ENCODE measurements at regions not wholly inside any gene's neighbourhood (a gene's known extent, or its start where the extent isn't known, plus 50 kb on each side); places are given as distances from the start of the nearest gene placed in this dataset.

DNA sequence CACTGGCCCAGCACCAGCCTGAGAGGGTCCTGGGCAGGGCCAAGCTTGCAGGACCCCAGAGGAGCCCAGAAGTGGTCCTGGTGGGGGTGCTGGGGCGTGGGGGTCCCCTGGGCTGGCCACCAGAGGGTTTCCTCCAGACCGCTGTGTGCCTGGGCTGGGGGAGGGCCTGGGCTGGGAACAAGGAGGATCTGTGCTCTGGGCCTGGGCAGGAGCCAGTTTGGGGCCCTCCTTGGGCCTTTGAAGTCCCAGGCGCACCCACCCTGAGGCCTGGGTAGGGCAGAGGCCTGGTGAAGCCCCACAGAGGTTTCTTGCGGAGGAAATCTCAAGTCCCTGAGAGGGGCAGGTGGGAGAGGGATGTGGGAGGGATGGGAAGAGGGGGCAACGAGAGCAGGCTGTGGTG is 63.4 kb upstream of the GPC1 start:
- Histone ChIP-seq H2AFZ (ENCODE audit: low read depth) (no peak overlapping the region), H3K9ac (no peak overlapping the region), H3K4me1 (ENCODE audit: control insufficient read depth in 1 of 2, insufficient read depth in 2 of 2, low read depth in 1 of 2, low read length in 1 of 2) (peaks cover 13 to 14% of the 10 kb centered on the region in 2 experiments; a peak in 2 of 4 replicates), H3K4me3 (ENCODE audit: low read depth in 2 of 2, low read length in 1 of 2) (no peak overlapping the region), H4K20me1 (ENCODE audit: insufficient read depth) (no peaks in the 10 kb centered on the region), H3K9me3 (no peaks in the 10 kb centered on the region), H3K79me2 (ENCODE audit: insufficient read depth) (no peaks in the 10 kb centered on the region), H3K9me2 (no peaks in the 10 kb centered on the region), H3K36me3 (replicated peaks in 1 of 2; ENCODE audit: control insufficient read depth in 1 of 2, insufficient read depth in 2 of 2, low read length in 1 of 2) (no peaks in the 10 kb centered on the region), H3K4me2 (no peak overlapping the region), H3K27ac (ENCODE audit: low read depth in 2 of 2, low read length in 1 of 2) (no peak overlapping the region), H3F3A (replicated peaks; ENCODE audit: insufficient read depth) (no peaks in the 10 kb centered on the region), H3K27me3 (ENCODE audit: insufficient read depth) (no peaks in the 10 kb centered on the region)
- DNase-seq = no peak
- 80% methylated on average over 3 of the region's 5 CpGs for WGBS (ENCODE audit: low lambda C conversion rate)
- no peak for TF ChIP-seq SMC3 (IDR thresholded peaks at IDR 0.05; ENCODE audit: low read depth, low read length)
- TF ChIP-seq EZH2phosphoT487 (IDR thresholded peaks at IDR 0.05; ENCODE audit: borderline replicate concordance, low read depth) = no peak
- TF ChIP-seq MXI1 (IDR thresholded peaks at IDR 0.05; ENCODE audit: low read depth, low read length) = no peak
- TF ChIP-seq RFX5 (IDR thresholded peaks at IDR 0.05; ENCODE audit: low read length) = no peak
- no peak for TF ChIP-seq NRF1 (IDR thresholded peaks at IDR 0.05; ENCODE audit: low read depth, low read length)
- TF ChIP-seq, protein P1, sequence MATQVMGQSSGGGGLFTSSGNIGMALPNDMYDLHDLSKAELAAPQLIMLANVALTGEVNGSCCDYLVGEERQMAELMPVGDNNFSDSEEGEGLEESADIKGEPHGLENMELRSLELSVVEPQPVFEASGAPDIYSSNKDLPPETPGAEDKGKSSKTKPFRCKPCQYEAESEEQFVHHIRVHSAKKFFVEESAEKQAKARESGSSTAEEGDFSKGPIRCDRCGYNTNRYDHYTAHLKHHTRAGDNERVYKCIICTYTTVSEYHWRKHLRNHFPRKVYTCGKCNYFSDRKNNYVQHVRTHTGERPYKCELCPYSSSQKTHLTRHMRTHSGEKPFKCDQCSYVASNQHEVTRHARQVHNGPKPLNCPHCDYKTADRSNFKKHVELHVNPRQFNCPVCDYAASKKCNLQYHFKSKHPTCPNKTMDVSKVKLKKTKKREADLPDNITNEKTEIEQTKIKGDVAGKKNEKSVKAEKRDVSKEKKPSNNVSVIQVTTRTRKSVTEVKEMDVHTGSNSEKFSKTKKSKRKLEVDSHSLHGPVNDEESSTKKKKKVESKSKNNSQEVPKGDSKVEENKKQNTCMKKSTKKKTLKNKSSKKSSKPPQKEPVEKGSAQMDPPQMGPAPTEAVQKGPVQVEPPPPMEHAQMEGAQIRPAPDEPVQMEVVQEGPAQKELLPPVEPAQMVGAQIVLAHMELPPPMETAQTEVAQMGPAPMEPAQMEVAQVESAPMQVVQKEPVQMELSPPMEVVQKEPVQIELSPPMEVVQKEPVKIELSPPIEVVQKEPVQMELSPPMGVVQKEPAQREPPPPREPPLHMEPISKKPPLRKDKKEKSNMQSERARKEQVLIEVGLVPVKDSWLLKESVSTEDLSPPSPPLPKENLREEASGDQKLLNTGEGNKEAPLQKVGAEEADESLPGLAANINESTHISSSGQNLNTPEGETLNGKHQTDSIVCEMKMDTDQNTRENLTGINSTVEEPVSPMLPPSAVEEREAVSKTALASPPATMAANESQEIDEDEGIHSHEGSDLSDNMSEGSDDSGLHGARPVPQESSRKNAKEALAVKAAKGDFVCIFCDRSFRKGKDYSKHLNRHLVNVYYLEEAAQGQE (IDR thresholded peaks at IDR 0.05; ENCODE audit: low read depth, low read length) = no peak
- TF ChIP-seq, protein P2, sequence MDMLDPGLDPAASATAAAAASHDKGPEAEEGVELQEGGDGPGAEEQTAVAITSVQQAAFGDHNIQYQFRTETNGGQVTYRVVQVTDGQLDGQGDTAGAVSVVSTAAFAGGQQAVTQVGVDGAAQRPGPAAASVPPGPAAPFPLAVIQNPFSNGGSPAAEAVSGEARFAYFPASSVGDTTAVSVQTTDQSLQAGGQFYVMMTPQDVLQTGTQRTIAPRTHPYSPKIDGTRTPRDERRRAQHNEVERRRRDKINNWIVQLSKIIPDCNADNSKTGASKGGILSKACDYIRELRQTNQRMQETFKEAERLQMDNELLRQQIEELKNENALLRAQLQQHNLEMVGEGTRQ (IDR thresholded peaks at IDR 0.05; ENCODE audit: borderline replicate concordance, low read depth, low read length) = no peak
- no peak for TF ChIP-seq EP300 (IDR thresholded peaks at IDR 0.05; ENCODE audit: borderline replicate concordance in 1 of 2, low read depth in 1 of 2, low read length in 1 of 2)
- no peak for TF ChIP-seq NFIC (IDR thresholded peaks at IDR 0.05; ENCODE audit: borderline replicate concordance)
- no peak for TF ChIP-seq GABPA (IDR thresholded peaks at IDR 0.05; ENCODE audit: low read depth)
- TF ChIP-seq, protein P3, sequence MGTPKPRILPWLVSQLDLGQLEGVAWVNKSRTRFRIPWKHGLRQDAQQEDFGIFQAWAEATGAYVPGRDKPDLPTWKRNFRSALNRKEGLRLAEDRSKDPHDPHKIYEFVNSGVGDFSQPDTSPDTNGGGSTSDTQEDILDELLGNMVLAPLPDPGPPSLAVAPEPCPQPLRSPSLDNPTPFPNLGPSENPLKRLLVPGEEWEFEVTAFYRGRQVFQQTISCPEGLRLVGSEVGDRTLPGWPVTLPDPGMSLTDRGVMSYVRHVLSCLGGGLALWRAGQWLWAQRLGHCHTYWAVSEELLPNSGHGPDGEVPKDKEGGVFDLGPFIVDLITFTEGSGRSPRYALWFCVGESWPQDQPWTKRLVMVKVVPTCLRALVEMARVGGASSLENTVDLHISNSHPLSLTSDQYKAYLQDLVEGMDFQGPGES (IDR thresholded peaks at IDR 0.05; ENCODE audit: low read depth, low read length) = no peak
- TF ChIP-seq, protein P4, sequence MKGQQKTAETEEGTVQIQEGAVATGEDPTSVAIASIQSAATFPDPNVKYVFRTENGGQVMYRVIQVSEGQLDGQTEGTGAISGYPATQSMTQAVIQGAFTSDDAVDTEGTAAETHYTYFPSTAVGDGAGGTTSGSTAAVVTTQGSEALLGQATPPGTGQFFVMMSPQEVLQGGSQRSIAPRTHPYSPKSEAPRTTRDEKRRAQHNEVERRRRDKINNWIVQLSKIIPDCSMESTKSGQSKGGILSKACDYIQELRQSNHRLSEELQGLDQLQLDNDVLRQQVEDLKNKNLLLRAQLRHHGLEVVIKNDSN (IDR thresholded peaks at IDR 0.05; ENCODE audit: borderline replicate concordance, low read depth) = no peak
- no peak for TF ChIP-seq RAD21 (IDR thresholded peaks at IDR 0.05; ENCODE audit: low read length)
- TF ChIP-seq ELF1 (IDR thresholded peaks at IDR 0.05) = no peak
- no peak for TF ChIP-seq FOSL2 (IDR thresholded peaks at IDR 0.05; ENCODE audit: borderline replicate concordance, low read depth)
- no peak for TF ChIP-seq TCF12 (IDR thresholded peaks at IDR 0.05)
- ChIA-PET POLR2A (no interaction called here), CTCF (interaction anchor here (0.5 kb wide), 1 partner anchor 139 kb away, joined by 3 read pairs; no protein-coding TSS in a partner anchor)

Data from SK-N-SH (cell line).